GM23338 (cell line): ENCODE measurements at regions not wholly inside any gene's neighbourhood (a gene's known extent, or its start where the extent isn't known, plus 50 kb on each side); places are given as distances from the start of the nearest gene placed in this dataset.

Experiments
- ATAC-seq: fragments of 200-7000 bp; cut with Tn5 transposase; 3 replicates; pipeline ENCODE4 v1.9.1; 2020
- DNase-seq: peaks from one replicate; pipeline ENCODE4 v3.0.0-alpha.2; 2015; ENCODE audit warnings: low spot score
- H2AFZ ChIP-seq: fragments of 200-600 bp; sonication (generic); 2 replicates; pipeline ENCODE4 v1.8.0; 2016; ENCODE audit warnings: antibody characterized with exemption, mild to moderate bottlenecking, moderate library complexity
- H3F3A ChIP-seq: fragments of 200-600 bp; sonication (generic); replicated peaks from 2 replicates; pipeline ENCODE4 v1.8.0; 2017; ENCODE audit warnings: antibody characterized with exemption, mixed run types, low read depth
- H3K27ac ChIP-seq: fragments of 200-600 bp; sonication (generic); 2 replicates; pipeline ENCODE4 v1.6.1; 2016; ENCODE audit warnings: low read depth
- H3K27me3 ChIP-seq: fragments of 200-600 bp; sonication (generic); 2 replicates; pipeline ENCODE4 v1.8.0; 2016; ENCODE audit warnings: mild to moderate bottlenecking, mixed run types, moderate library complexity; ENCODE audit not compliant: insufficient read depth
- H3K36me3 ChIP-seq: fragments of 200-600 bp; sonication (generic); 2 replicates; pipeline ENCODE4 v1.8.0; 2016; ENCODE audit warnings: mild to moderate bottlenecking; ENCODE audit not compliant: insufficient read depth
- H3K4me1 ChIP-seq: fragments of 200-600 bp; sonication (generic); 2 replicates; pipeline ENCODE4 v1.8.0; 2016; ENCODE audit warnings: mild to moderate bottlenecking, moderate library complexity; ENCODE audit not compliant: insufficient read depth
- H3K4me2 ChIP-seq: fragments of 200-600 bp; sonication (generic); 2 replicates; pipeline ENCODE4 v1.7.1; 2017; ENCODE audit warnings: mixed run types
- H3K4me3 ChIP-seq: fragments of 200-600 bp; sonication (generic); 2 replicates; pipeline ENCODE4 v1.6.1; 2016; ENCODE audit warnings: mixed run types
- H3K79me2 ChIP-seq: fragments of 200-600 bp; sonication (generic); replicated peaks from 2 replicates; pipeline ENCODE4 v1.8.0; 2017; ENCODE audit warnings: mild to moderate bottlenecking; ENCODE audit not compliant: insufficient read depth
- H3K9me2 ChIP-seq: fragments of 200-600 bp; sonication (generic); 2 replicates; pipeline ENCODE4 v1.8.0; 2017; ENCODE audit not compliant: insufficient read depth
- H4K20me1 ChIP-seq: fragments of 200-600 bp; sonication (generic); replicated peaks from 2 replicates; pipeline ENCODE4 v1.8.0; 2017; ENCODE audit warnings: mild to moderate bottlenecking; ENCODE audit not compliant: insufficient read depth
- H3K27ac Mint-ChIP-seq: 2 replicates; pipeline ENCODE4 v1.8.0; 2020; ENCODE audit warnings: inconsistent platforms, mild to moderate bottlenecking, moderate library complexity, mixed read lengths
- H3K27me3 Mint-ChIP-seq: 3 replicates; pipeline ENCODE4 v1.8.0; 2022; ENCODE audit warnings: low read depth, mild to moderate bottlenecking, moderate library complexity, mixed read lengths, inconsistent platforms; ENCODE audit not compliant: insufficient read depth, poor library complexity
- H3K36me3 Mint-ChIP-seq: 3 replicates; pipeline ENCODE4 v1.8.0; 2021; ENCODE audit warnings: low read depth, mild to moderate bottlenecking, inconsistent platforms, moderate library complexity, mixed read lengths
- H3K4me1 Mint-ChIP-seq: 3 replicates; pipeline ENCODE4 v1.8.0; 2020; ENCODE audit warnings: mild to moderate bottlenecking, inconsistent platforms, mixed read lengths
- H3K4me3 Mint-ChIP-seq: 3 replicates; pipeline ENCODE4 v1.8.0; 2021; ENCODE audit warnings: moderate library complexity, mild to moderate bottlenecking, inconsistent platforms, mixed read lengths
- H3K9me3 Mint-ChIP-seq: 3 replicates; pipeline ENCODE4 v1.8.0; 2020; ENCODE audit warnings: moderate library complexity, mild to moderate bottlenecking, inconsistent platforms, mixed read lengths
- CREB1 ChIP-seq: fragments of 250-450 bp; sonication (Bioruptor Pico); IDR thresholded peaks from 2 replicates; pipeline ENCODE4 v1.5.0; 2020; ENCODE audit warnings: low read depth, mild to moderate bottlenecking, moderate library complexity
- EZH2phosphoT487 ChIP-seq: fragments of 200-600 bp; sonication (generic); IDR thresholded peaks from one replicate; pipeline ENCODE4 v1.8.1; 2018; ENCODE audit warnings: antibody characterized with exemption; ENCODE audit not compliant: unreplicated experiment
- JUNB ChIP-seq: IDR thresholded peaks from one replicate; pipeline ENCODE4 v1.6.1; 2016; ENCODE audit warnings: antibody characterized with exemption; ENCODE audit not compliant: unreplicated experiment
- POLR2AphosphoS5 ChIP-seq: IDR thresholded peaks from 2 replicates; pipeline ENCODE4 v1.6.1; 2016; ENCODE audit warnings: antibody characterized with exemption, low read depth
- ZNF331 ChIP-seq: fragments of 250-450 bp; sonication (Bioruptor Pico); IDR thresholded peaks from 2 replicates; pipeline ENCODE4 v1.5.0; 2020; ENCODE audit warnings: low read depth, mild to moderate bottlenecking, moderate library complexity
- TF ChIP-seq, protein P1 (sequence below): fragments of 250-450 bp; sonication (Bioruptor Pico); IDR thresholded peaks from 2 replicates; pipeline ENCODE4 v1.5.0; 2020; ENCODE audit warnings: mild to moderate bottlenecking, moderate library complexity
- TF ChIP-seq, protein P2 (sequence below), 2 experiments: fragments of 200-600 bp in 1 of 2; sonication (generic) in 1 of 2; conservative IDR thresholded peaks; 2 replicates each; pipeline versions ENCODE4 v1.5.1 to v1.6.1; 2016 to 2017; ENCODE audit warnings: antibody characterized with exemption in 2 of 2, low read depth in 2 of 2, mild to moderate bottlenecking in 2 of 2, moderate library complexity in 1 of 2

DNA sequence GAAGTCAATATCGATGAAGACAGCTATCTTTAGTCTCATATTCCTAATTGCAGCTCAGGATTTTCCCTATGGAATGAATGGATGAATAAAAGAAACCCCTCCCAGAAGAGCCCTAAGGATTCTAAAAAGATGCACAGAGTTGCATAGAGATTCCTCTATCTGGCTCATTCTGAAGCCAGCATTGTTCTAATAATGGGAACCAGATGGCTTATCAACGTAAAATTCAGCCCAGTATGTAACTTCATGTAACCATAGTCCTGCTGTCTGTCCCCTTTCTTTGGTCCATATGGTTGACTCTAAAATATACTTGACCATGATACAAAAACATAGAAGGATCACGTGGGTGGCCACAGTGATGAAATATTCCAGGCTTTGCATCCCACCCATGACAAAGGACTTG is 508.6 kb downstream of the RASEF start:
- H3K79me2 ChIP-seq = no peaks in the 10 kb centered on the region
- Mint-ChIP-seq H3K4me1 (peaks cover 9% of the 10 kb centered on the region; the same call in 2 of the 3 replicates), H3K9me3 (no peaks in the 10 kb centered on the region), H3K4me3 (no peak overlapping the region), H3K27ac (no peak overlapping the region), H3K27me3 (no peaks in the 10 kb centered on the region), H3K36me3 (no peaks in the 10 kb centered on the region)
- no peak for DNase-seq
- H3K4me2 ChIP-seq = no peak overlapping the region
- ATAC-seq = no peak
- no peaks in the 10 kb centered on the region for H3F3A ChIP-seq
- no peaks in the 10 kb centered on the region for H3K4me1 ChIP-seq
- H3K4me3 ChIP-seq = no peak overlapping the region
- TF ChIP-seq CREB1 (CRISPR knock-in tag) (no peak), POLR2AphosphoS5 (no peak), EZH2phosphoT487 (no peak), ZNF331 (CRISPR knock-in tag) (no peak), JUNB (no peak)
- TF ChIP-seq, protein P1, sequence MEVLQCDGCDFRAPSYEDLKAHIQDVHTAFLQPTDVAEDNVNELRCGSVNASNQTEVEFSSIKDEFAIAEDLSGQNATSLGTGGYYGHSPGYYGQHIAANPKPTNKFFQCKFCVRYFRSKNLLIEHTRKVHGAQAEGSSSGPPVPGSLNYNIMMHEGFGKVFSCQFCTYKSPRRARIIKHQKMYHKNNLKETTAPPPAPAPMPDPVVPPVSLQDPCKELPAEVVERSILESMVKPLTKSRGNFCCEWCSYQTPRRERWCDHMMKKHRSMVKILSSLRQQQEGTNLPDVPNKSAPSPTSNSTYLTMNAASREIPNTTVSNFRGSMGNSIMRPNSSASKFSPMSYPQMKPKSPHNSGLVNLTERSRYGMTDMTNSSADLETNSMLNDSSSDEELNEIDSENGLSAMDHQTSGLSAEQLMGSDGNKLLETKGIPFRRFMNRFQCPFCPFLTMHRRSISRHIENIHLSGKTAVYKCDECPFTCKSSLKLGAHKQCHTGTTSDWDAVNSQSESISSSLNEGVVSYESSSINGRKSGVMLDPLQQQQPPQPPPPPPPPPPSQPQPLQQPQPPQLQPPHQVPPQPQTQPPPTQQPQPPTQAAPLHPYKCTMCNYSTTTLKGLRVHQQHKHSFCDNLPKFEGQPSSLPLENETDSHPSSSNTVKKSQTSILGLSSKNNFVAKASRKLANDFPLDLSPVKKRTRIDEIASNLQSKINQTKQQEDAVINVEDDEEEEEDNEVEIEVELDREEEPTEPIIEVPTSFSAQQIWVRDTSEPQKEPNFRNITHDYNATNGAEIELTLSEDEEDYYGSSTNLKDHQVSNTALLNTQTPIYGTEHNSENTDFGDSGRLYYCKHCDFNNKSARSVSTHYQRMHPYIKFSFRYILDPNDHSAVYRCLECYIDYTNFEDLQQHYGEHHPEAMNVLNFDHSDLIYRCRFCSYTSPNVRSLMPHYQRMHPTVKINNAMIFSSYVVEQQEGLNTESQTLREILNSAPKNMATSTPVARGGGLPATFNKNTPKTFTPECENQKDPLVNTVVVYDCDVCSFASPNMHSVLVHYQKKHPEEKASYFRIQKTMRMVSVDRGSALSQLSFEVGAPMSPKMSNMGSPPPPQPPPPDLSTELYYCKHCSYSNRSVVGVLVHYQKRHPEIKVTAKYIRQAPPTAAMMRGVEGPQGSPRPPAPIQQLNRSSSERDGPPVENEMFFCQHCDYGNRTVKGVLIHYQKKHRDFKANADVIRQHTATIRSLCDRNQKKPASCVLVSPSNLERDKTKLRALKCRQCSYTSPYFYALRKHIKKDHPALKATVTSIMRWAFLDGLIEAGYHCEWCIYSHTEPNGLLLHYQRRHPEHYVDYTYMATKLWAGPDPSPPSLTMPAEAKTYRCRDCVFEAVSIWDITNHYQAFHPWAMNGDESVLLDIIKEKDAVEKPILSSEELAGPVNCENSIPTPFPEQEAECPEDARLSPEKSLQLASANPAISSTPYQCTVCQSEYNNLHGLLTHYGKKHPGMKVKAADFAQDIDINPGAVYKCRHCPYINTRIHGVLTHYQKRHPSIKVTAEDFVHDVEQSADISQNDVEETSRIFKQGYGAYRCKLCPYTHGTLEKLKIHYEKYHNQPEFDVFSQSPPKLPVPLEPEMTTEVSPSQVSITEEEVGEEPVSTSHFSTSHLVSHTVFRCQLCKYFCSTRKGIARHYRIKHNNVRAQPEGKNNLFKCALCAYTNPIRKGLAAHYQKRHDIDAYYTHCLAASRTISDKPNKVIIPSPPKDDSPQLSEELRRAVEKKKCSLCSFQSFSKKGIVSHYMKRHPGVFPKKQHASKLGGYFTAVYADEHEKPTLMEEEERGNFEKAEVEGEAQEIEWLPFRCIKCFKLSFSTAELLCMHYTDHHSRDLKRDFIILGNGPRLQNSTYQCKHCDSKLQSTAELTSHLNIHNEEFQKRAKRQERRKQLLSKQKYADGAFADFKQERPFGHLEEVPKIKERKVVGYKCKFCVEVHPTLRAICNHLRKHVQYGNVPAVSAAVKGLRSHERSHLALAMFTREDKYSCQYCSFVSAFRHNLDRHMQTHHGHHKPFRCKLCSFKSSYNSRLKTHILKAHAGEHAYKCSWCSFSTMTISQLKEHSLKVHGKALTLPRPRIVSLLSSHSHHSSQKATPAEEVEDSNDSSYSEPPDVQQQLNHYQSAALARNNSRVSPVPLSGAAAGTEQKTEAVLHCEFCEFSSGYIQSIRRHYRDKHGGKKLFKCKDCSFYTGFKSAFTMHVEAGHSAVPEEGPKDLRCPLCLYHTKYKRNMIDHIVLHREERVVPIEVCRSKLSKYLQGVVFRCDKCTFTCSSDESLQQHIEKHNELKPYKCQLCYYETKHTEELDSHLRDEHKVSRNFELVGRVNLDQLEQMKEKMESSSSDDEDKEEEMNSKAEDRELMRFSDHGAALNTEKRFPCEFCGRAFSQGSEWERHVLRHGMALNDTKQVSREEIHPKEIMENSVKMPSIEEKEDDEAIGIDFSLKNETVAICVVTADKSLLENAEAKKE (CRISPR knock-in tag) = no peak
- TF ChIP-seq, protein P2, sequence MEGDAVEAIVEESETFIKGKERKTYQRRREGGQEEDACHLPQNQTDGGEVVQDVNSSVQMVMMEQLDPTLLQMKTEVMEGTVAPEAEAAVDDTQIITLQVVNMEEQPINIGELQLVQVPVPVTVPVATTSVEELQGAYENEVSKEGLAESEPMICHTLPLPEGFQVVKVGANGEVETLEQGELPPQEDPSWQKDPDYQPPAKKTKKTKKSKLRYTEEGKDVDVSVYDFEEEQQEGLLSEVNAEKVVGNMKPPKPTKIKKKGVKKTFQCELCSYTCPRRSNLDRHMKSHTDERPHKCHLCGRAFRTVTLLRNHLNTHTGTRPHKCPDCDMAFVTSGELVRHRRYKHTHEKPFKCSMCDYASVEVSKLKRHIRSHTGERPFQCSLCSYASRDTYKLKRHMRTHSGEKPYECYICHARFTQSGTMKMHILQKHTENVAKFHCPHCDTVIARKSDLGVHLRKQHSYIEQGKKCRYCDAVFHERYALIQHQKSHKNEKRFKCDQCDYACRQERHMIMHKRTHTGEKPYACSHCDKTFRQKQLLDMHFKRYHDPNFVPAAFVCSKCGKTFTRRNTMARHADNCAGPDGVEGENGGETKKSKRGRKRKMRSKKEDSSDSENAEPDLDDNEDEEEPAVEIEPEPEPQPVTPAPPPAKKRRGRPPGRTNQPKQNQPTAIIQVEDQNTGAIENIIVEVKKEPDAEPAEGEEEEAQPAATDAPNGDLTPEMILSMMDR (conservative IDR thresholded peaks at IDR 0.05; ENCODE audit: low read depth in 2 of 2) = no peak
- H3K27me3 ChIP-seq = no peaks in the 10 kb centered on the region
- no peaks in the 10 kb centered on the region for H3K36me3 ChIP-seq
- no peak overlapping the region for H2AFZ ChIP-seq
- H4K20me1 ChIP-seq = no peaks in the 10 kb centered on the region
- peaks cover 8% of the 10 kb centered on the region; the same call in 1 of the 2 replicates for H3K9me2 ChIP-seq
- no peak overlapping the region for H3K27ac ChIP-seq
